ENCODE measurements at regions not wholly inside any gene's neighbourhood (a gene's known extent, or its start where the extent isn't known, plus 50 kb on each side); places are given as distances from the start of the nearest gene placed in this dataset.

- H3K36me3 ChIP-seq (replicated peaks in 1 of 2; ENCODE audit: insufficient read depth in 1 of 2, low read depth in 2 of 2): no peaks in the 10 kb centered on the region
- ATAC-seq: no peak
- no peak overlapping the region for H3K27ac ChIP-seq
- TF ChIP-seq POLR2A (IDR thresholded peaks at IDR 0.05) (no peak), CTCF (IDR thresholded peaks at IDR 0.05) (no peak)
- intact Hi-C loops (cut with DNase I): no loop called here
- H3K9me3 ChIP-seq: no peaks in the 10 kb centered on the region
- no peak for DNase-seq
- WGBS, 2 donors: 57 to 65% methylated on average over 2 of the region's 2 CpGs
- no peaks in the 10 kb centered on the region for H3K4me1 ChIP-seq
- H3K4me3 ChIP-seq: no peak overlapping the region
- H3K27me3 ChIP-seq: no peaks in the 10 kb centered on the region
Observed at GRCh38 chr4:115670930-115671329, 557.5 kb upstream of the NDST4 start.

- Histone ChIP-seq H3K27me3 (no peaks in the 10 kb centered on the region), H3K4me1 (no peaks in the 10 kb centered on the region), H3K4me3 (no peak overlapping the region), H3K27ac (no peak overlapping the region), H3K9me3 (no peaks in the 10 kb centered on the region), H3K36me3 (replicated peaks in 1 of 2; ENCODE audit: insufficient read depth in 1 of 2, low read depth in 2 of 2) (no peaks in the 10 kb centered on the region)
- no peak for DNase-seq
- TF ChIP-seq CTCF (IDR thresholded peaks at IDR 0.05) (no peak), POLR2A (IDR thresholded peaks at IDR 0.05) (no peak)
- 43 to 61% methylated on average over 1 of the region's 1 CpG for WGBS, 2 donors
- intact Hi-C loops (cut with DNase I): no loop called here
- no peak for ATAC-seq
Observed at GRCh38 chr4:115668396-115668795, 555.0 kb upstream of the NDST4 start.

GRCh38 chr4:115664285-115664684 is 550.9 kb upstream of the NDST4 start:
- H3K36me3 ChIP-seq (replicated peaks in 1 of 2; ENCODE audit: insufficient read depth in 1 of 2, low read depth in 2 of 2): no peaks in the 10 kb centered on the region
- 10 to 26% methylated on average over 9 of the region's 9 CpGs for WGBS, 2 donors
- intact Hi-C loops (cut with DNase I): no loop called here
- H3K4me1 ChIP-seq: no peaks in the 10 kb centered on the region
- no peaks in the 10 kb centered on the region for H3K27me3 ChIP-seq
- TF ChIP-seq POLR2A (IDR thresholded peaks at IDR 0.05) (no peak), CTCF (IDR thresholded peaks at IDR 0.05) (no peak)
- ATAC-seq: no peak
- H3K4me3 ChIP-seq: no peak overlapping the region
- no peak overlapping the region for H3K27ac ChIP-seq
- DNase-seq: no peak
- no peaks in the 10 kb centered on the region for H3K9me3 ChIP-seq

- Histone ChIP-seq H3K4me3 (no peak overlapping the region), H3K27me3 (no peaks in the 10 kb centered on the region), H3K4me1 (no peaks in the 10 kb centered on the region), H3K27ac (no peak overlapping the region), H3K9me3 (no peaks in the 10 kb centered on the region), H3K36me3 (replicated peaks in 1 of 2; ENCODE audit: insufficient read depth in 1 of 2, low read depth in 2 of 2) (no peaks in the 10 kb centered on the region)
- no peak for TF ChIP-seq CTCF (IDR thresholded peaks at IDR 0.05)
- no peak for TF ChIP-seq POLR2A (IDR thresholded peaks at IDR 0.05)
- intact Hi-C loops (cut with DNase I): no loop called here
- no peak for DNase-seq
- ATAC-seq: no peak
- WGBS, 2 donors: 18 to 25% methylated on average over 3 of the region's 3 CpGs
Observed at GRCh38 chr4:115660465-115660864, 547.0 kb upstream of the NDST4 start.

- H3K27ac ChIP-seq: no peak overlapping the region
- TF ChIP-seq CTCF (IDR thresholded peaks at IDR 0.05) (no peak), POLR2A (IDR thresholded peaks at IDR 0.05) (no peak)
- ATAC-seq (no peak), DNase-seq (no peak)
- H3K9me3 ChIP-seq: no peaks in the 10 kb centered on the region
- WGBS, 2 donors: 52 to 64% methylated on average over 4 of the region's 4 CpGs
- no peak overlapping the region for H3K4me3 ChIP-seq
- H3K36me3 ChIP-seq (replicated peaks in 1 of 2; ENCODE audit: insufficient read depth in 1 of 2, low read depth in 2 of 2): no peaks in the 10 kb centered on the region
- no peaks in the 10 kb centered on the region for H3K27me3 ChIP-seq
- no peaks in the 10 kb centered on the region for H3K4me1 ChIP-seq
- intact Hi-C loops (cut with DNase I): no loop called here
Observed at GRCh38 chr4:115657991-115658650, 544.7 kb upstream of the NDST4 start.
